ENCODE measurements at regions not wholly inside any gene's neighbourhood (a gene's known extent, or its start where the extent isn't known, plus 50 kb on each side); places are given as distances from the start of the nearest gene placed in this dataset.

DNA sequence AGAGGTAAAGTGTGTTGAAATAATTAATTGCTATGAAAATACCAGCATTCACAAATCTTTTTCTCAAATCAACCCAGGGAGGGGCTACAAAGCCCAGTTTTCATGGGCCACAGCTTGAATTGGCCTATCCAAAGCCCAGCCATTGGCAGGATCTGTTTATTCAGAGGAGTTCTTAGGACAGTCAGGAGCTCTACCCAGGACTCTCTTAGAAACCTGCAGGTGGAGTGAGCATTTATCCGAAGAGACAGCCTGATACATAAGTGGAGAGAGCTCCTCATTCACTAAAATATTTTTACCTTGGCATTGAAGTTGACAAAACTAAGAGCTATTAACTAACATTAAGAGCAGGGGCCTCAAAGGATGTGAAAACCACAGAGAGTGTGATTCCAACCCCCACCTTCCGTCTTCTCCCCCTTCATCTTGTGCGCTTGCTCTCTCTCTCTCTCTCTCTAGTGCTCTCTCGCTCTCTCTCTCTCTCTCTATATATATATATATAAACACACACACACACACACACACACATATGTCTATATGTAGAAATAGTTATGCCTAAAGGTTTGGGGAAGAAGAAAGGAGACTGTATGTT, 315.5 kb downstream of the SNAPC1 start:
- TF ChIP-seq, protein P1, sequence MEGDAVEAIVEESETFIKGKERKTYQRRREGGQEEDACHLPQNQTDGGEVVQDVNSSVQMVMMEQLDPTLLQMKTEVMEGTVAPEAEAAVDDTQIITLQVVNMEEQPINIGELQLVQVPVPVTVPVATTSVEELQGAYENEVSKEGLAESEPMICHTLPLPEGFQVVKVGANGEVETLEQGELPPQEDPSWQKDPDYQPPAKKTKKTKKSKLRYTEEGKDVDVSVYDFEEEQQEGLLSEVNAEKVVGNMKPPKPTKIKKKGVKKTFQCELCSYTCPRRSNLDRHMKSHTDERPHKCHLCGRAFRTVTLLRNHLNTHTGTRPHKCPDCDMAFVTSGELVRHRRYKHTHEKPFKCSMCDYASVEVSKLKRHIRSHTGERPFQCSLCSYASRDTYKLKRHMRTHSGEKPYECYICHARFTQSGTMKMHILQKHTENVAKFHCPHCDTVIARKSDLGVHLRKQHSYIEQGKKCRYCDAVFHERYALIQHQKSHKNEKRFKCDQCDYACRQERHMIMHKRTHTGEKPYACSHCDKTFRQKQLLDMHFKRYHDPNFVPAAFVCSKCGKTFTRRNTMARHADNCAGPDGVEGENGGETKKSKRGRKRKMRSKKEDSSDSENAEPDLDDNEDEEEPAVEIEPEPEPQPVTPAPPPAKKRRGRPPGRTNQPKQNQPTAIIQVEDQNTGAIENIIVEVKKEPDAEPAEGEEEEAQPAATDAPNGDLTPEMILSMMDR (IDR thresholded peaks at IDR 0.05), result no peak
- TF ChIP-seq EZH2 (IDR thresholded peaks at IDR 0.05; ENCODE audit: borderline replicate concordance, insufficient read depth, low read depth, low read length, poor library complexity, severe bottlenecking), result no peak
